GF-D8 (cell line): ENCODE measurements at regions not wholly inside any gene's neighbourhood (a gene's known extent, or its start where the extent isn't known, plus 50 kb on each side); places are given as distances from the start of the nearest gene placed in this dataset.
A peak's percentile ranks its signal among the peaks of the same experiment; 100 is the strongest.
"Not testable (repeated sequence)": the region's sequence is repeated elsewhere in the genome, so short reads cannot be mapped to it uniquely, and the experiment has no call there.

ENCODE experiments used
- DNase-seq: peaks from one replicate; lab custom pipeline; 2025; lab: John Stamatoyannopoulos, UW

DNA sequence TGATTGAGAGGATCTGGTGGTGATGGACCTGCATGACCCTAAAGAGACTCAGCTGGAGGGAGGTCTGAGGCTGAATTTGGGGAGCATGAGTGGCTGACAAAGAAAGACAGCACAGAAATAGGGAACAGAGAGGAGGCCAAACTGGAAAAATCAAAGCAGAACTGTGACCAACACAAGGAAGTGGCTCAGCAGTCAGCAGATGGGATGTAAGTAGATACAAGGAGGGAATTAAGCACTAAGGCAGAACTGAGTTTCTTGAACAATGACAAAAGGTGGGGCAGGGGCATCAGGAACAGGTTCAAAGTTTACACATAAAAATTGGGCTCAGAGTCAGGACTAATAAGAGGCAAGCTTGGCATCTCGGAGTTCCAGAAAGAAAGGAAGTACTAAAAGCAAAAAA, 144.3 kb upstream of the KLF3 start:
- DNase-seq, result no peak

DNA sequence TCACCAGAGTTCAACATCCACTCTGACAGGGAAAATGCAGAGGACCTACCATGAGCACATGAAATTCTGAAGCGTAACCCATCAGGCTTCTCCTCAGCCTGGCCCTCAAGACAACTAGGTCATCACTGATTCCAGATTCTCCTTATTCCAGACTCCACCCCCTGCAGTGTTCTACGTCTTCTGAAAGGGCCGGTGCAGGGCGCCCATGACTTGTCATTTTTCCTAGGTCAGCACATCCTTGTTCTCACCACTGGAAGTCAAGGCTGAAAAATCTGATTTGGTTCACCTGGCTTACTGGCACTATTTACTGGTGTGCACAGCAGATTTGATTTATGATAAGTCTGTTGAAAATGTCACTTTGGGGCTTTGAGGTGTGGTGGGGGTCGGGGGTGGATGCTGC, 140.9 kb upstream of the KLF3 start:
- DNase-seq, result no peak

DNA sequence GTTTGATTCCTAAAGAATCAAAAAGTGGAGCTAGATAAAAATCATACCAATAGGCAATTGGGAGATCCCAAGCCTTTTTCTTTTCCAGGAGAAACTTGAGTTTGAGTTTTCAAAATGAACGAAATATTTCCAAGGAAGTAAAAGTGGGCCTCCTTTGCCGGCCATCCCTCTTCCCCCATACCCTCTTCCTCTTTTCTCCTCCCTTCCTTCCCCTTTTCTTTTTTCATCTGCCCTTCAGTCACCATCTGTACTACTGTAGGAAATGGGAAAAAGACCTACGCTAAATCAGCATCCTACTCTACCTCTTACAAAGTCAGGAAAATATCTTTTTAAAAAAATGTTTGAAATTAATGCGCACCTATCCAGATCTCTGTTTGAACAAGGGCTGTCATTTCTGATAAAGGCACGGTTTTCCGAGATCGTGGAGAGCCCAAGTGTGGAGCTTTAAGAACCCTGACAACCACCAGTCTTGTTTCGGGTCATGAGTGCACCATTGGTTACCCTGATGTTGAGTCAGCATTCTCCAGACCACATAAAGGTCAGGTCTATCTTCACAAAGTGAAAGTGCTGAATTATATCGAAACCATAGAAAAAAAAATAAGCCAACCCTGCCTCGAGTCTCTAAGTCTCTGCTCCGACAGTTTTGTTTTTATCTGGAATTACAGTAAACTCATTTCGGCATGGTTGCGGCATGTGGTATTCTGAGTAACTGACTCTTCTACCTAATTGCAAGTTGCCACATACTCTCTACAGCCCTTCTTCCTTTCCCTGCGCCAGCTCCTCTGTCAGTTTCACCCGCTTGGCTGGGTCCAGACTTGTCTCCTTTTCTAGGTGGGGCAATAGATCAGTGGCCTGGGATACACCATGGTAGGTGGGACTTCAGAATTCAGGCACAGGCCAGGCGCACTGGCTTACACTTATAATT, 140.2 kb upstream of the KLF3 start:
- no peak for DNase-seq

DNA sequence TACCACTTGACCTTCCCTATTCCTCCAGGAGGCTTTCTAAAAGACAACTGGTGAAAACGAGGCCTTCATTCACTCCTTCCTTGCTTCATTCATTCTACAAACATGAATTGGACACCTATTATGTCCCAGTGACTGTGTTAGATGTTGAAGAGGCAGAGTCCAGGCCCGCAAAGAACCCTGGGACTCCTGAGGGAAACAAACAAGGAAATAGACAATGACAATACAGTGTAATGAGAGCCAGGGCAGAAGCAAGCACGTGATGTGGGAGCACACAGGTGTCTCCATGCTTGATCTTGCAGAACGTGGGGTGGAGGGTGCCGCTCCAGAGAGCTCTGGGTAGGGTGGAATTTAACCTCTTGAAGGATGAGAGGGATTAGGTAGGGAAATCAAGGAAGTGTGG, 137.6 kb upstream of the KLF3 start:
- DNase-seq, result no peak

DNA sequence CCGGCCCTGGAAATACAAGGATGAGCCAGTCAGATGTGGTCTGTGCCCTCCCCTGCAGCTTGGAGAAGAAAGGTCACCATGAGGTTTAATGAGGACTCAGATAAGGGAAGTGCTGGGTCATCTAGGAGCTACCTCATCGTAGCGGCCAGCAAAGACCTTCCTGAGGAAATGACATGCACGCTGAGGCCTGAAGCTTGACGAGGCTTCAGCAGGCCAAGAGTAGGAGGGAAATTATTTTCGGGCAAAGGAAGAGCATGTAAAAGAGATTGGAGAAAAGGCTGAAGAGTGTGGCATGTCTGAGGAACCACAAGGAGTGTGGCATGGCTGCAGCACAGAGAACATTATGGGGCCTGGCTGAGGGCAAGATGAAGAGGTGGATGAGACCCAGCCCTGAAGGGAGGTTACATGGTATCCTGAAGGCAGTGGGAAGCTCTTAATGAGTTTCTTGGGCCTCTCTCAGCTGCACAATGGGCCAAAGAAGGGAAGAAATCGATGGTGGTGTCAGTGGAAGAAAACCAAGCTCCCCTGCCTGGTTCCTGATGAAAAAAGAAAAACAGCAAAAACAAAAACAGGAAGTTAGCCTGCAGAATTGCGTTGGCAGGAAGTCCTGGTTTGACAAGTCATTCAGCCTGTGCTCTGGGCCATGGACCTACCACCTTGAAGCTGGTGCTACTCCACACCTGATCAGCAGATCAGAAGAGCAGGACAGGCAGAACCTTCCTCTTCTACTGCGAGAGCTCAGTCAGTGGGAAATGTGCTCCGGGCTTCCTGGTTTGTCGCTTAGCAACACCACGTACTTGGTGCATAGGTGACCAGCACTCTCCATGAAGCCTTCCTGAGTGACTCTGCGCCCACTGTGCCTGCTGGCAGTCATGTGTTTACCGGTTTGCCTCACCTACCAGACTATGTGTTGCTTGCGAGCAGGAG, 134.5 kb upstream of the KLF3 start:
- peak; percentile 77 for DNase-seq

DNA sequence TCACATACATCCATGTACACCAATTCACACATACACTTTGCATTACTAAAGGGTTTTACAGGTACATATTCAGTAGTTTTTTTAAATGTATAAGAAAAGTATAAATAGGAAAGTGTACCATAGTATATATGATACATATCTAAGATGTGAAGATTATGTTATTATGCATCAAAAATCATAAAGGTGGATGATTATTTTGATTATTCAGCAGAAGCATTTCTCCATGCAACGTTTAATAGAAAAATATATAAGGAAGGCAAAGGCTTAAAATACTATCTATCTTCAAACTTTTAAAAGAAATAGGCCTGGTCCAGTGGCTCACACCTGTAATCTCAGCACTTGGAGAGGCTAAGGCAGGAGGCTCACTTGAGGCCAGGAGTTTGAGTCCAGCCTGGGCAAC, 133.5 kb upstream of the KLF3 start:
- no peak for DNase-seq

DNA sequence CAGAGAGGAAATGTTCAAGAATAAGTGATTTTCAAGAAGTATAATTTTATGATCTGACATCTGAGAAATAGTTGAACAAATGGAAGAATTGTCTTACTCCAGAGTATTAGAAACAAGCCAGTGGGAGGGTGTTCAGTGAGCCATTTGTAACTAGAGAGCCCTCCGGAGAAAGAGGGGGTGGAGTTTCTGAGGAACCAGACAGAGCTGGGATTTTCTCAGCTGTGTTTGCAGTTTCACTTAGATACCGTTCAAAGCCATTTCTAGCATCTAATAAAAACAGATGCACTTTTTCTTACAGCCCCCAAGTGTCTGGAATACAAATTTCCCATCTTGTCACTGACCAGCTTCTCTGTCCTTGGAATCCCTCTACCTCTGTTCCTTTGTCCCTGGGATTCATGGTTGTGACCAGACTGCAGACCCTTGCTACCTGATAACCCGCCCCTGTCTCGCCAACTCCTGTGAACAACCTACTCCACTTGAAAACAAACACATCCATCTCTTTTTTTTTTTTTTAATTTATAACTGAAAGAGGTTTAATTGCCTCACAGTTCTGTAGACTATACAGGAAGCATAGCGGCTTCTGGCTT, 132.8 kb upstream of the KLF3 start:
- no peak for DNase-seq

DNA sequence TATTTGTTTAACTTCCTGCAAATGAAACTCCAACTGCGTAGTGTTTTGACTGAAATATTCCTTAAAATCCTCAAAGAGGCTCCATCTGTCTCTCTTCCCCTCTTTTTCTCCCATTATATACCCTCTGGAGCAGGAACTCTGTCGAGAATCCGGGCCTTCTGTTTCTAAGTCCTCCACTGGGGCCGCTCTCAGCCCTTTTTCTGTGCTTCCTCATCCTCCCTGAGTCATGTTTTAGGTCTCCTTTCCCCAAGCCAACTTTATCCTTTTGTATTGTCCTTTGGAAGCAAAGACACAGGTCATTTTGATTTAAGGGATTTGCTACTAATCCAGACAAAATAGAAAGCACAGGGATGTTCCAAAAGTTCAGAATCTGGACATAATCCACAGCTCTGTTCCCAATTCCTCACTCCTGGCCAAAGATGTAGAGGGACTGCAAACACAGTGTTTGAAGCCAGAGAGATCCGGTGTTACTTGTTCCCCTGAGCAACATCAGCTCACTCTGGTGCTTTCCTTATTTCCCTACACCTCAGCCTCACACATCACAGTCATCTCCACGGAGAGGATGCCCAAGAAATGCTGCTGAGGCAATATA, 131.0 kb upstream of the KLF3 start:
- DNase-seq, result no peak

DNA sequence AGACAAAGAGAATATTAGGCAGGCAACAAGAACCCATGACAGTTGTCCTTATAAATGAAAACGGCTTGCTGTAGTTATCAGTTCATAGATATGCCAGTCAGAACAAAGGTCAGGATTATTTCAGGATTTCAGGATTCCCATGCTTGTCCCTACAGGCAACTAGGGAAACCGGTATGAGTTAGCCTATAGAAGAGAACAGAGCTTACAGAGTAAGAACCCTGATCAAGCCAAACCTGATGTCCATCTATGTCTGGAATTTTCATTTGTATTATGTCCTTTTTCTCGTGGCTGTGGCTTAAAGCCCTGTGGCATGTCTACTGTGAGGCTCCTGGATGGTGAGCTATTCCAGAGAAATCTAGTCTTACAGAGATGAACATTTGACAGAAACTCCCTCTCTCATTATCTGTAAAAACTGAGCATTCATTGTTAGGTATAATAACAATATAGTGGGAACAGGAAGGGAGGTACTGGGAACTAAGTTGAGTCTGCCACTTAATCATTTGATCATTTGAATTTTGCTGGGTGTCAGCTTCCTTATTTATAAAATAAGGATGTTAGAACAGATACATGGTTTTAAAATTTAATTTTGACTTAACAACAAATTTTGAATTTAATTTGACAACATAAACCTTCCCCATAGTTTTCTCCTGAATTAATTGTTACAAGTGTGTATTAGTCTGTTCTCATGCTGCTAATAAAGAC, 129.5 kb upstream of the KLF3 start:
- no peak for DNase-seq

DNA sequence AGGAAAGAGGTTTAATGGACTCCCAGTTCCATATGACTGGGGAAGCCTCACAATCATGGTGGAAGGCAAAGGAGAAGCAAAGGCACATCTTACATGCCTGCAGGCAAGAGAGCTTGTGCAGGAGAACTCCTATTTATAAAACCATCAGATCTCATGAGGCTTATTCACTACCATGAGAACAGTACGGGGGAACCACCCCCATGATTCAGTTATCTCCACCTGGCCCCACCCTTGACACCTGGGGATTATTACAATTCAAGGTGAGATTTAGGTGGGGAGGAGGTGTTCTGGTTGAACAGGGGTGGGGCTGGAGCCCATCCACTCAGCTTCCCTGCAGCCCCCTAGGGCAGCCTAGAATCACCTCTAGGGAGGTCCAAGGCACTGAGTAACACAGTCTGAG, 128.9 kb upstream of the KLF3 start:
- not testable (repeated sequence) for DNase-seq

DNA sequence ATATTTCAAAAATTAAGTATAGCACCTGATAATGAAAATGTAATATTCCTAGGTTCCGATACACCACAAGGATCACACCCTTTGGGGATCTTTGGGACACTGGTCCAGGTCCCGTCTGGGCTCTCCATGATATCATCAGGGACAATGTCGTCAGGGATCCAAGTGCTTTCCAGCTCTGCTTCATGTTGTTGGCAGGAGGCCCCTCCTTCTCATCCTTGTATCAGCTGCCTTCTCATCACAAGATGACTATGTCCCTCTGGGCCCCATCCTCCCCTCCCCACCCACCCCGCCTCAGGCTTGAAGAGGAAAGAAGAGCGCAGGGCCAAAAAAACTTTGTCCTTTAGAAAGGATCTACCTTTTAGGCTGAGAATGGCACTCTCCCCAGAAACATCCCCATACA, 128.3 kb upstream of the KLF3 start:
- no peak for DNase-seq

DNA sequence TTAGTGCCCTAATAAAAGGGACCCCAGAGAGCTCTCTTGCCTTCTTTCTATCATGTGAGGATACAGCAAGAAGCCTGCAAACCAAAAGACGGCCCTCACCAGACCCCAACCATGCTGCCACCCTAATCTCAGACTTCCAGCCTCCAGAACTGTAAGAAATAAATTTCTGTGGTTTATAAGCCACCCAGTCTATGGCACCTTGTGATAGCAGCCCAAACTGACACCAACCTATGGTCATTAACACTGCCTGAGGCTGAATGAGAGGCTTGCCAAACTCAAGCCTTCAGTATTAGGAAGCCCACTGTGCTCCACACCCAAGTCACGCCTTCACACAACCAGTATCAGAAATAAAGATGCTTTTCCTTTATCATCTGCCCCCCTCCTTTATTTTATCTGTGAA, 127.3 kb upstream of the KLF3 start:
- DNase-seq, result no peak

DNA sequence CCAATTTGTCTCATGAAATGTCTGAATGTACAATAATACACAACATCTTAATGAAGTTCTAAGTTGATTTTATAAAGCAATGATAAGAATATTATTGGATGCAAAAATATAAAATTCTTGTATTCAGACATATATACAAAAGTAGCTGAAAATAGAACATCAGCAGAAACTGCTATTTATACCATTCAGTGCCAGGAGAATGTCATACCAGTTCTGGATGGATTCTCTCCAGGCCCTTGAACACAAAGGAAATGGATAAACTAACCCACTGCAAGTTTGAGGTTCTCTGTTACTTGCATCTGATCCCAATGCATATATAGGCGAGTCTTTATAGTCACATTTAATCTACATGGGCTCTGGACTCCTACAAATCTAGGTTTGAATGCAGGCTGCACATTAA, 126.3 kb upstream of the KLF3 start:
- no peak for DNase-seq

DNA sequence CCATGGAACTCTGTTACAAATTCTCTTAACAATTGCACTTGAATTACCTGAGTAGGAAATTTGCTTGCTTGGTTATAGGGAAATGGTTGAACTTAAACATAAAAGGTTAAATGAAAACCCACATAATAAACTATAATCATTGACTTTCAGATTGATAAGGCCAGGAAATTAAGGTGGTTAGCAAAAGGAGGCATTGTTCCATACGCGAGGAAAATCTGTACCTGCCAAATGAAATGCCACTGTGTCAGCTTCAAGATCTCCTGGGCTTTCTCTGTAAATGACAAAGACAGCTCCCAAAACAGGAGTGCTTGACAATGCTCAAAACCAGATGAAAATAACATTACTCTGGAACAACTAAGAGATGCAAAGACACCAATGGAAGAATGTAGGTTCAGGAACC, 125.5 kb upstream of the KLF3 start:
- DNase-seq, result no peak

DNA sequence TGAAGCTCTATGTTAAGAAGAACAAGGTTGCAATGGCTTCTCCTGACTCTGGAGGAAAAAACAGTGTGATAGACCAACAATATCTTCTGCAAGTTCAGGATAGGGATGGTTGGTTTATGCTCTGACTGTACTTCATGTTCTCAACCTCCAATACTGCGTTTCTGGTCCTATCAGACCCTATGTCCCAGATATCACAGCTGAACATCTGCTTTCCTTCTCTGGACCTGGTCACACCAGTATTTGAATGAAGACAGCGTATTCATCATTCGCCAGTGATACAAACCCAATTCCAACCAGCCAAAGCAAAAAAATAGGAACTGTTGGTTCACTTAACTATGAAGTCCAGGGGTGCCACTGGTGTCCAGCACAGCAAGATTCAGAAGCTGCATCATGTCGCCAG, 124.5 kb upstream of the KLF3 start:
- no peak for DNase-seq

DNA sequence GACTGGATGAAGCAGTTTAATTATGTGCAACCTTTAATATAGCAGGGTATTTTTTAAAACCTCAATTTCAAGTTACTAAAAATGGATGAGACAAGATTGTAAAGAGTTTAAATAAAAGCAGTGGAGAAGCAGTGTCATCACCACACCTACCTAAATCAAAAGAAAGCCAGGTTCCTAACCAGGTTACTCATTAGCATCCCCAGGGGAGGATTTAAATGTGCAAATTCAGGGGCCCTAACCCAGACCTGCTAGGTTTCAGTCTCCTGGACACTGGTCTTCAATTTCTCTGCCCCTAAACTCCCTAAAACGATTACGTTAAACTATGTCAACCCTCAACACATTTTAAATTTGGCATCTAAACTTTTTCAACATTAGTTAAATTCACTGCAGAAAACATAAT, 116.9 kb upstream of the KLF3 start:
- no peak for DNase-seq

DNA sequence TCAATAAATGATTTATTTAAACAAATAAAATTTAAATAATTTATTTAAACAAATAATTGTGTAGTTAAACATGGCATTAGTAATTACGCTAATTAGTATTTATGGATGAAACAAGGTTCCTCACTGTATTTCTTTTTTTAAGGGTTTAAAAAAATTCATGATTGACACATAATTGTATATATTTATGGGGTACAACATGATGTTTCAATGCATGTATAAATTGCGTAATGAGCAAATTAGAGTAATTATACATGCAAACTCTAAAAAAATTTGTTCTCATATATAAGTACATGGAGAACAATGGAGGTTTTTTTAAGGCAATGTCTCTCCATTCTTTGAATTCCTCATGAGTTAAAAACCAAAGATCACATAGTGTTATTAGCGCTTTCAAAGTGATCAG, 115.7 kb upstream of the KLF3 start:
- DNase-seq, result no peak

DNA sequence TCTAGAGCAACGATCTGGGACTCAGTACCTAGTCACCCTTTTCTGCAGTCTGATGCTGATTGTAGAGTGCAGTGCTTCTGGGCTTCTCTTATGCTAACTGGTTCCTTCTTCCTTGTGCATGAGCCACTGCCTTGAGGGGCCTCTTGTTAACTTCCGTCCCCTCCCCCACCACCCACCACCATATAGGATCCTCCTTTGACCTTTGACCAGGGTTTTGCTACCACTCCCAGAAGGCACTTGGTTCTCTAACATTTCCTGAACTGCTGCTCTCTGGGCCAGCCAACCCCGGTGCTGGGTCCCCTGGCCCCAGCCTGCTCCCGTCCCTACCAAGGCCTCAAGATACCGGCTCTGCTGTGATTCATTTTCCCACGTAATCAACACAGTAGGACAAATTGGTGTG, 104.6 kb upstream of the KLF3 start:
- DNase-seq, result no peak

DNA sequence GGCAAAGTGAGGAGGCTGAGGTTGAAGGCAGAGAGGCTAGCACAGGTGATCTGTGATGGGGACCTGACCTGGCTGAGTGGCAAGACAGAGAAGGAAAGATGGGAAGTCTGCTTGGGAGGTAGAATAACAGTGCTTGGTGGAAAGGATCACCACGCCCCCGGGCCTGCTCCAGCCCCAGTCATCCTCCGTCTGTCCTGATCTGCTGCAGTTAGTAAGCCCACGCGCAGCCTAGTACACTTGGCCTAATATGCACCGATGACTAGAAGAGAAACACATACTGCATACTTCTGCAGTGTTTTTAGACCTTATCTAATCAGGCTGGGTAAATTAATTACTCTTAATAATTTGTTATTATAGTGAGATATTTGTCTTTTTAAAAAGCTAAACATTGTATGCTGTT, 103.7 kb upstream of the KLF3 start:
- DNase-seq, result no peak

DNA sequence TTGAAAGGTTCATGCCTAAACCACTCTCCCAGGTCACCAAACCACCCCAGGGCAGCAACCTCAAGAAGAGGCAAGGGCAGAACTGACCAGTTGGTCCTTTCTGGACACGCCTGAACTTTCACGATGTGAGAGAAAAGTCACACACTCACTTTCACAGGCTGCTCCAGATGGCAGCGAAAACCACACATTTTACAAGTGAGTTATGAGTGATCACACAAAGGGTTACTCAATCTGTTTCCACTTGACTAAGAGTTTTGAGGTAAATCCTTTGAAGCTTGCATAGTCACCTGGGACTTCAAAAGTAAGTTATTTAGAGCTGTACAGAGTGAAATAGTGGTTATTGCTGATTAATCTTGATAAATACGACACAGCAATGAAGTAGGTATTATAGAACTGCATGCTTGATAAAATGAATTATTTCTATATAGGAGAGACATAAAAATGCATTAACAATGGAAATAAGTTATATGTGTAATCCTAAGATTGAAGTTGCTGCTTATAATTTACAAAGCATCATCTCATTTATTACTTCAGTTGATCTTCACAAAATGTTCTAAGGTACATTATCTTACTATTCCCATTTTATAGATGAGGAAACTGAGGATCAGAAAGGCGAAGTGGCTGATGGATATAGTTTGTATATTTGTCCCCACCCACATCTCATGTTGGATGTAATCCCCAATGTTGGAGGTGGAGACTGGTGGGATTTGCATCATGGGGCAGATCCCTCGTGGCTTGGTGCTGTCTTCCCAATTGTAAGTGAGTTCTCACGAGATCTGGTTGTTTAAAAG, 103.0 kb upstream of the KLF3 start:
- no peak for DNase-seq

DNA sequence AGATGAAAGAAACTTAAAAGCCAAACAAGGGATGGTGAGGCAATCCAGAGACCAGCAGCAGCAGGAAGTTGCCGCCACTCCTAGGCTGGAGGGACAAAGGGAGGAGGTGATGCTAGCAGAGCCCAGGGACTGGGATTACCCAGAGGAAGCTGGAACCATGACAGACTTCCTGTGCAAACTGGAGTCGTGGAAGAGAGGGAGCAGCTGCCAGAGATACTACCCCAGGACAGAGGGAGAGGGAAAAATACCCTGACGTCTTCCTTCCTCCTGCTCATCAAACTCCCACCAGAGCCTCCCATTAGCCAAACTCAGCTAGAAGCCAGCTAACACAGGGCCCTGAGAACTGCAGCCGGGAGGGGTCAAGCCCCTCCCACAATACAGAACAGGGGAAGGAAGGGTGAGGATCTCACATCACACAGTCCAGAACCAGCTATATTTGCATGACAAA, 101.2 kb upstream of the KLF3 start:
- no peak for DNase-seq
